GM21447 (cell line): ENCODE measurements at regions not wholly inside any gene's neighbourhood (a gene's known extent, or its start where the extent isn't known, plus 50 kb on each side); places are given as distances from the start of the nearest gene placed in this dataset.
"Not testable (repeated sequence)": the region's sequence is repeated elsewhere in the genome, so short reads cannot be mapped to it uniquely, and the experiment has no call there.

Source experiments
- ATAC-seq: cut with Tn5 transposase; IDR thresholded peaks from one replicate; pipeline ENCODE4 v1.9.1; 2021; ENCODE audit not compliant: unreplicated experiment

DNA sequence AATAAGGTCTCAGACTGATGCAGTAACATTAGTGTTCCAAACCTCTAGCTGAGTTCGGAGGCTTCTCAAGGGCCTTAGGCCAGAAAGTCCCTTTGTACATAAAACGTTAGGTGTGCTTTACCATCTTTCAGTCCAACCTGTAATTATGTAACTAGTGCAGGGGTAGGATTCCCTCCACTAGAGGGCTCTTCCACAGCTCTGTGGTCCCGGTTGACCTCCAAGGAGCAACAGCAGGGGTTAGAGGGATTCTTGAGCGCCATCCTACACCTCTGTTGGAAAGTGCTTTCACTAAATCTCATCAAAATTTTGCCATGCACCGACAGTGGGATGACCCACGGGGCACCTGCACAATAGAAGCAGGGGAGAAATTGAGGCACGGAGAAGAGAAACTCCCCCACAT lies 155.8 kb upstream of the LRP1B start:
- no peak for ATAC-seq

DNA sequence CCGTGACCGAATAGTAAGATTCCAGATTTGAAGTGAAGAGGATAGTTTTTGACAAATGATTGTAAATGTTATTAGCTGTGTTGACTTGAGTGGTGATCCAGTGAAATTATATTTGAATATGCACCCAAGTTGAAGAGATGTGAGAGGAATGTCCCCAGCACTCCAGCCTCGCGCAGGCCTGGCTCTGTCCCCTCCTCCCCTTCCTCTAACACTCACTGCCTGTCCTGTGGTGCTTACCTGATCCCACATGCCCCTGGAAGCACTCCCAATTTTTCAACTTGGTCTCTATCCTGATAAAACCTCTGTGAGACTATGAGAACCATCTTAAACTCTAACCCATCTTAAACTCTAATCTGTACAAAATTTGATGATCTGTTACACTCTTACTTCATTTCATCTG lies 154.7 kb upstream of the LRP1B start:
- no peak for ATAC-seq

DNA sequence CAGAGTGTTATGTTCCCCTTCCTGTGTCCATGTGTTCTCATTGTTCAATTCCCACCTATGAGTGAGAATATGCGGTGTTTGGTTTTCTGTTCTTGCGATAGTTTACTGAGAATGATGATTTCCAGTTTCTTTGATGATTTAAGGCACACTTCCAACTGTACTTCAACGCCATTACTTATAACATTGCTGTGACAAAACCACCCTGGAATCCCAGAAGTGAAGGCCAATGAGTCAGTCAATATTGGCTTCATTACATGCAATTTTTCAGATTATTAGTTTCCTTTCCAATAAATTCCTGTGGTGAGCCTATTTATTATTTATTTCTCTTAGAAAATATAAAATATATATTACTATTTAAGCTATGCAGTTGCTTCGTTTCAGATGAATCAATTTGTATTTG lies 153.5 kb upstream of the LRP1B start:
- not testable (repeated sequence) for ATAC-seq

DNA sequence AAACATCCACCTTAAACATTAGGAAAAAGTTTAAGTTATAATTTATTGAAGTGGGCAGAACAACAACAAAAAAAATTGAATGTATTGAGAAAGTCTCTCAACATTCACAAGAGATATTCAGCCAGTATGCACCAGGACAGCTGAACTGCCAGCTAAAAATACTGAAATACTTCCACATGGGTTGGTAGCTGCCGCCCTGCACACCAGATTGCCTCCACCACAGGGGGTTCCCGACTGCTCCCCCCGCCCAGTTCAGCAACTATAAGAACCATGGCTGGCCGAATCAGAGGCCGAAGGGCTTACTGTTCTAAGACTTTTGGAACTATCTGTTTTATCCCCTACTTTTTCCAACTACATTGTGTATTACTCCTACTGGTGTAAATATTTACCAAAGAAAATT lies 150.0 kb upstream of the LRP1B start:
- ATAC-seq = no peak

DNA sequence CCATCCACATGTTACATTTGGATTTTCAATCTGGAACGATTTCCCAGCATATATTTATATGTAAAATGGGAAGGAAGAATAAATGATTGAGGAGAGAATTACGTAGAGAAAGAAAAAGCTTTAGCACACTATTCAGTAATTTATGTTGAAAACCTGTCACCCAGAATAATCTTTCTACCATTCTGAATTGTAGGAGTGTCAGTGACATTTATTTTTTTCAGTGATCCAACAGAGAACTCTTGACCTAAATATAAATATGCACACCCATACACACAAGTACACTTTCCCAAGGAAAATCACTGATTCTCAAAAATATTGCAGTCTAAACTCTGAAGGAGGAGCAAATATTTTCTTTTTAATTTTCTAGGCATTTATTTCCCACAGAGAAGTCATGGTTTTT lies 140.2 kb upstream of the LRP1B start:
- no peak for ATAC-seq

DNA sequence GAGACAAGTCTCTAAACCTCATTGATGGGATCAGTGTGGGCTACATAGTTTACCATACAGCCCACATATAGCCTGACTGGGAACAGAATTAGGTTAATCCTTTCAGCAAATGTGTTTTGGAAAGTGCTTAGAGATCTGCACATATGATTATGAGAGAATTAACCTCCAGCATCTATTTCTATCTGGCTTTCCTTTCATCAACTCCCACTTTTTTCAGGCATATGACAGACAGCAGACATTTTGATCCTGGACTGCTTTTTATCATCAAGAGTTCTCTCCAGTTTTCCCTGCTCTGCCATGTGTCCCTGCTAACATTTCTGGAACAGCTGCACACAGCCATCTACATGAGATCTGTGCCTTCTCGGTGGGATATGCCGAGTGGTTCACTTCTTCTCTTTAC lies 139.5 kb upstream of the LRP1B start:
- ATAC-seq = no peak

DNA sequence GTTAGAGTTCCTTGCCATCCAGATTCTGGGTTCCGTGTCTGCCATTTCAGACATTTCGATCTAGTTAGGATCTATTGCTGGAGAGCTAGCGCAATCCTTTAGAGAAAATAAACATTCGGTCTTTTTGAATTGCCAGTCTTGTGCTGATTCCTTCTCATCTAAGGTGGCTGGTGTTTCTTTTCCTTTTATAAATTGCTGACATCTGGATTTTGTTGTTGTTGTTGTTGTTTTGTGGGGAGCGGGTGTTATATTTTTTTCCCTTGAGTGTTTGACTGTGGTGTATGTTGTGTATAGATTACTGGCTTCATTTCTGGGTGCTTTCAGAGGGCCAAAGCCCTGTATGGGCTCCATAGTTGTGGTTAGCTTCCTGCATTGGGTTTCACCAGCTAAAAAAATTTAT lies 128.5 kb upstream of the LRP1B start:
- no peak for ATAC-seq

DNA sequence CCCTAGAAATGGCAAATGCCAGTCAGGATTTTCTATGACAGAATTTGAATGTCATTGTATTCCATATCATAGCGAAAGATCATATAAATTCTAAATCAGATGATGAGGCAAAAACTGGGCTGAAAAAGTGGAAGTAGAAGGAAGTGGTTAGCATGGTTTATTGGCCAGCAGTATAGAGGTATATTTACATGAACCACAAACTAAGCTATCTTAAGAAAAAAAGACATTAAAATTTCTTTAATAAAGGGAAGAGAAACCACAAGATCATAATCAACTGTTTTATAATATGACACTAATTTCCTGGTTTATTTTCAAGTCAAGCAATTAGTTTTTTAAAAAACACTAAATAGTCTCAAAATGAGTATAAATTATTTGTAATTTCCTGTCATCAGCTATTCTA lies 123.2 kb upstream of the LRP1B start:
- no peak for ATAC-seq

DNA sequence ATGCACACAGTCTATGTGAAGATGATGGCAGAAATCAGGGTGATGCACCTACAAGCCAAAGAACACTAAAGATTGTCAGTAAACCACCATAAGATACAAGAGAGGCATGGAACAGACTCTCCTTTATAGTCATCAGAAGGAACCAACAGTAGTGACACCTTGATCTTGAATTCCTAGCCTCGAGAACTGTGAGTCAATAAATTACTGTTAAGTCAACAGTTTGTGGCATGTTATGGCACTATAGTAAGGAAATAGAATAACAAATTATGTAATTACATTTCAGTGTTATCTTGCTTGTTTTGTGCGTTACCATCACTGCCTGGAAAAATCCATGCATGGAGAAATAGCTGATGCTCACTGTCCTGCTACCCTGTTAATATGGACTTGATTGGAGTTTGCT lies 110.2 kb upstream of the LRP1B start:
- no peak for ATAC-seq

DNA sequence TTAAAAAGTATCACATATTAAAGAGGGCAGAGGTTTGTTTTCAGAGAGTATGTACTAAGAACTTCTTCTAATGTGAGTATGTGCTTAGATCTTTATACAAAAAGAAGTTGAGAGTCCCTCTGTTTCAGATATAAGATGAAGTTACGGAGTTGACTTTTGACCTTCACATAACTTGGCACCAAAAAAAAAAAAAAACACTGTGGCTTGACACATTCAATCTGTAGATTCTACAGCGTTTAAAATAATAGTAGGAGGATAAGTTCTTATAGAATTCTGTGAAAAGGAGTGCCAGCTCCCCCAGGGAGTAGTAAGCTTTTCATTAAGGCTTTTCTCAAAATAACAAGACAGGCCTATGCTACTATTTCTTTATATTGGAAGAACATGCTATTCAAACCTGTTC lies 105.4 kb upstream of the LRP1B start:
- no peak for ATAC-seq

DNA sequence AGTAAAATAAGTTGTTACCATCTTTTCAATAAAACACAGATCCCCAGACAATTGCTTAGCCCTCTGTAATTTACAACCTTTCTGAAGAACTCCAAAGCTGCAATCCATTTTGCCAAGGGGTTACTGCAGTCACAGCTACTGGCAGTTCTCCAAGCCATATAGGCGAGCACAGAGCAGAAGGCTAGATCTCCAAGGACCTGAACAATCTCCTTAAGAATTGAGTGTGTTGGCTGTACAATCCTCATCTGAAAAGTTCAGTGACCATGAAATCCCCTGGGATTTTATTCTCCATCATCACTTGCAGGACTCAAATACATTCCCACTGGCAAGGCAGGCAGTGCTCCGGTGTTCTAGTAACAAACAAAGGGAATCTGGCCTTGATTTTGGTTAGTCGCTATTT lies 103.9 kb upstream of the LRP1B start:
- ATAC-seq = no peak

DNA sequence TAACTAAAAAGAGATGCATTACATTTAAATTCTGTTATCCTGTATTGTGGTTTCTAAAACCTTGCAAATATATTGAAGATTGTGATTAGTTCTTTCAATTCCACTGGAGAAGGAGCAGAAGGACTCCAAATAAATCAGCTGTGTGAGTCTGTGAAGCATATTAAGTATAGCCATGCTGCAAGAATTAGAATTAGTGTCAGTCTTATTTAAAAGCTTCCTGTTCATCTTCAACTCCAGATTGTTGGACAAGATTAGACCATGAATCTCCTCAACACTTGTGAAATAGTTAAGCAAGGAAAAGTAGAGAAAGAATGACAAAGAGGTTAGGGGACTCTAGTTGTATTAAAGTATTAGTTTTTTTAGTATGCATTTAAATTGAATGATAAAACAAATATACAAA lies 92.5 kb upstream of the LRP1B start:
- ATAC-seq = no peak

DNA sequence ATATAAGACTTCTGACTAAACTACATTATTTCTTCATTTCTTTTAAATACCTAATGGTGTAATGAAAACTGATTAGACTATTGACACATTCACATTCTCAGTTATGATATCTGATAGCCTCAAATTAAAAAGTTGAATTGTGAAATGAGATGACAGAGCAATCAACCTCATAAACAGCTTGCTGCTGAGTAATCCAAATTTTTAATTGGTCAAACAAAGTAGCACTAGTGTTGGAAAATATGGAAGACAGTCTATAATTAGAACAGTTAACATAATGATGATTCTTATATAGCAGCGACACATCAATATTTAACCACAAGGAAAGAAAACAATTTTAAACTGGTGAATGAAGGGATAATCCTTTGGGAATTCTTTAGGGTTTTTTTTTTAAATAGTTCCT lies 91.9 kb upstream of the LRP1B start:
- no peak for ATAC-seq

DNA sequence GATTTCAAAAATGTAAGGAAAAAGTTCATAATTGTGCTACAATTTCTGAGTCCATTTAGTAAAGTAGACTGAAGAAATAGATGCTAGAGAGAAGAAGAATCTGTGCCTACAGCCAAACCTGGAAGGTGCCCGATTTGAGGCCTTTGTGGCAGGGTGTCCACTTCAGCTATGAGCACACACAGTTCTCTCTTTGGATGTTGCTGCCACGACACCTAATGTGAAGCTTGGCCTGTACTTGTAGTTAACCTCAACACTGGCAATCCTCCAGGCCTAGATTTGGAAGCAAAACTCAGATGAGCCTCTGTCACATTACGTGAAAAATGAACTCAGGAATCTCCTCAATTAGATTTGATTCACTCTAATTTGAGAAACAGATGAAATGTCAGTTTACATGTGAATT lies 90.1 kb upstream of the LRP1B start:
- ATAC-seq = no peak

DNA sequence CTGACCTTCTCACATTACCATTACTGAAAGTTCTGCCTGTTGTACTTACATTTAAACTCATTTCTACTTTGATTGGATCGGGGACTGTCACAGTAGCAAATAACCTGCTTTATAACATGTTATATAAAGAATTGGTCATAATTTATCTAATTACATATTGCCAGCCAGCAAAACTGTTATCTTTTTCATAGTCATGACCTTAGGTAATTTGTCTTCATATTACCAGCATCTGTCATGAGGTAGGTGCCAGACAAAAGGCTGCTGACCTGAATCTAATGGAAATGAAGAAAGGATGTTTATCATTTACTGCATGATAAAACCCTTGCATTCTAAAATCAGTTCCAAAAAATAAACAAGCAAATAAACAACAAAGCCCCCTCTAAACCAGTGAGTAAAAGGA lies 89.4 kb upstream of the LRP1B start:
- no peak for ATAC-seq

DNA sequence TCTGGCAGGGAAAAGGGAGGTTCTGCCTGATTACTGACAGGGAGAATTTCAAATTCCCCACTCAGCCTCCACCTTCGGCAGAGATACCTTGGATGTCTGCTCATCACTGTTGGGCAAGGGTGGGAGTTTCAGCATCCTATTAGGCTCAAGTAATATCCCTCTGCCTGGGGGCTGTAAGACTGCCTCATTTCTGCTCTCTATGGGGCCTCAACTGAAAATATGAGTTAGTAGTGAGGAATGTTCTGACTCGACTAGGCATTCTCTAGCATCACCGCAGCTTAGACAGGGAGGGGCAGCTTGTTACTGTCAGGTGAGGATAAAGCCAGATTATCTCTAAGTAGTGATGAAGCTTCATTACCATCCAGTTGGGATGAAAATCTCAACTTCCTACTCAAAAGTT lies 87.7 kb upstream of the LRP1B start:
- no peak for ATAC-seq

DNA sequence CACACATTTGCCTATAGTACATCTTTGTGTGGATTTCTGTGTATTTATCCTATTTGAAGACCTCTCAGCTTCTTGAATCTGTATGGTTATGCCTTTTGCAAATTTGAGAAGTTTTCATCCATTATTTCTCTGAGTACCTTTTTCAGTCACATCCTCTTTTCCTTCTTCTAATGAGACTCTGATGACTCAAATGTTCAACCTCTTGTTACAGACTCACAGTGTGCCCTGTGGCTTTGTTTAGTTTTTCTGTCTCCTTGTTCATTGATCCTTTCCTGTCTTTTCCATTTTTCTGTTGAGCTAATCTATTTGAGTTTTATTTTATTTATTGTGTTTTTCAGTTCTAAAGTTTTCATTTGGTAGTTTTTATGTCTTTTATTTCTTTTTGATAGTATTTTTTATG lies 87.0 kb upstream of the LRP1B start:
- no peak for ATAC-seq

DNA sequence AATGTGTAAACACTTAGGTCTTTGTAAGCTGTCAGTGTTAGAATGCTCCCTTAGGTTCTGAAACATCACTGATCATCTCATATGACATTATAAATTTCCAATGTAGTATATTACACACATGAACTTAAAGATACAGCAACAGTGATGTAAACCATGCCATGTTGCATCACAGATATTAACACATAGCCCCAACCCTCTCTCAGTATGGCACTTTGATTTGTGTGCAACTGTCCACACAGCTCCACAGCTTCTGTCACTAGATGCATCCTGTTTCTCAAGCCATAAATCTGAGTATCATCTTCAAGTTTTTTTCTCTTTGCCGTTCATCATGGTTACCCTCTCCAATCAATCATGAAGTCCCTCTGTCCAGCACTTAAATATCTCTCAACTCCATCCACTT lies 69.2 kb upstream of the LRP1B start:
- no peak for ATAC-seq

DNA sequence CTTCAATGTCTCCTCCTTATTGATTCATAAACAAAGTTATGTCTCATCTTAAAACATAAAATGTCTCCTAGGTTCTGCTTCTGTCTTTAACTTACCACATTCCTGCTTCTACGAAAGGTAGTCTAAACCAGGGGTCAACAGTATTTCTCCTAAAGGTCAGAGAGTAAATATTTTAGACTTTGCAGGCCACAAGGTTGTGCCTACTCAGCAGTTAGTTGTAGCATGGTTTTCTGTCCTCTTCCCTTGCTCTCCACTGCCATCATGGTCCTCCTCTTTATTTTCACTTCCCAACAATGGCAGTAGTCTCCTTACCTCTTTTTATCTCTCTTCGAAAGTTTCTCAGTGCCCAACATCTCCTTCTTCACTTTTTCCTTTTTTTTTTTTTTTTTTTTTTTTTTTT lies 68.3 kb upstream of the LRP1B start:
- no peak for ATAC-seq

DNA sequence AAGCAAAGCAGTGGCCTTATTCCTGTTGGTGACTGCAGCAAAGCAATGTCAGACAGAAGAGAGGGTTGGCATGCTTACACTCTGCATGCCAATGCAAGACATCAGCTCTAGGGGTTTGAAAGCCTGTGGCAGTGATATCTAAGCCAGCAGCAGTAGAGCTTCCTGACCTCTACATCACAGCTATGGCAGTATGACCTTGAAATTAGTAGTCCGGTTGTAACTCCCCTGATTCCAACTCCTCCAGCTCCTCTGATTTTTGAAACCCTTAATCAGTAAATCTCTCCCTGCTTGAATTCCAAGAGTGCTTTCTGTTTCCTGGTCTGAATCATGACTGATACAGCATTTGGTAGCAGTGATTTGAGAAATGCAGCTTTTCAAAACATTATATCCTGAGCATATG lies 60.0 kb upstream of the LRP1B start:
- no peak for ATAC-seq

DNA sequence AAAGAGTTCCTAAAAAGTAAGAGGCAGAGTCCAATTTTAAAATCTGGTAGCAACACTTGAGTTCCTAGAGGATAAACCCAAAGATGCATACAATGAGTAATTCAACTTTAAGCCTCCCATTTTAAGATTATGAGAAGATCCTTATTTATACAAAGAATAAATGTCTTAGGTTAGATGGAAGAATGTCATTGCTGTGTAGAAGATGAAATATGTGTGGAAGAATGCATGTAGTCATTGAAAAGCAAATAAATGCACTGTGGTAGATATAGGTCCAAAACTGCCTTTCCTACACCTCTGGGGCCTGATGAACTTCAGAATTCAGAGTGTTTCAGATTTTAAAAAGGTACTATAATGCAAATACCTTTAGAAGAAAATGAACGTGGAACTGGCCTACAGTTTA lies 58.7 kb upstream of the LRP1B start:
- no peak for ATAC-seq

DNA sequence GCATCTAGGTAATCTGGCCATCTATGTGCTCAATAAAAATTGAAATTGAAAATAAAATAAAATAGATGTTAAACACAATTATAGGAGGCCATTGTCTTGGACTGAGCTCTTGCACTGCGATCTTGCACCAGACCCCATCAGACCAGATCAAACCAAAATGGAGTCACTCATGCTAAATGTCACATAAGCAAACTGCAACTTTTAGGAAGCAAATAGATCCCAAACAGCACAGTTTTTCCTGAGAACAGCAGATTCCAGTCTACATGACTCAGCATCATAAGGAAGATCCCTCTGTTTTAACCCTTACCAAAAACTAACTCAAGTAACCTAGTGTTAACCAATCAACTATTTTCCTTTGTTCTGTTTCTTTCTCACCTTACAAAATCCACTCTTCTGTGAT lies 57.7 kb upstream of the LRP1B start:
- no peak for ATAC-seq

DNA sequence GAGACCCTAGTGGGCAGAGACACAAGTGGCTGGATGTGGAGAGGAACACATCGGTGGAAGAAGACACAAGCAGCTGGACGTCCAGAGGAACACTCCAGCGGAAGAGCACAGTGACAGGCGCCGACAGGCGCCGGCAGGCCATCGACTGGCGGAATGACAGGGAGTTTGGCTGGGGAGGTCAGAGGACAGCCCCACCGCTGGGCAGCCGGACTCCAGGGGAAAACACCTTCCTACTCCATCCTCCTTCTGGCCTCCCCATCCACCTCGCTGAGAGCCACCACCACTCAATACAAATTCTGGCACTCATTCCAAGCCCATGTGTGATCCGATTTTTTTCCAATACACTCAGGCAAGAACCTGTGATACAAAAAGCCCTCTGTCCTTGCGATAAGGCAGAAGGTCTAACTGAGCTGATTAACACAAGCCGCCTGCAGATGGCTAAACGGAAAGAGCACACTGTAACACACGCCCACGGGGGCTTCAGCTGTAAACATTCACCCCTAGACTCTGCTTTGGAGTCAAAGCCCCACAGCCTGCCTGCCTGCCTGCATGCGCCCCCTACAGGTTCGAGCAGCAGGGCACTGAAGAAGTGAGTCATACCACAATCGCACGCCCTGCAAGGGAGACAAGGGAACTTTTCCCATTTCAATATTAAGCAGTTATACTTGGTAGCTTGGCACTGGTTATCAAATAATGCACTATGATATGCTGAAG lies 50.2 kb upstream of the LRP1B start:
- no peak for ATAC-seq
